Spleen (tissue), 11 donors: ENCODE measurements at regions not wholly inside any gene's neighbourhood (a gene's known extent, or its start where the extent isn't known, plus 50 kb on each side); places are given as distances from the start of the nearest gene placed in this dataset.

Experiments
- DNase-seq: peaks from one replicate; pipeline ENCODE4 v3.0.0-alpha.2; 2020
- H3K27ac ChIP-seq, 8 donors: fragments of 200-600 bp; sonication (generic) in 7 of 8; 1 replicate in 4 of 8; 2 replicates in 4 of 8; pipeline versions ENCODE4 v1.5.0 to v1.8.0; 2016 to 2021; ENCODE audit warnings: inconsistent platforms in 4 of 8, mild to moderate bottlenecking in 4 of 8, moderate library complexity in 1 of 8
- H3K27me3 ChIP-seq, 7 donors: fragments of 200-600 bp; sonication (generic) in 6 of 7; replicated peaks in 1 of 7; 1 replicate in 4 of 7; 2 replicates in 3 of 7; pipeline versions ENCODE4 v1.5.0 to v1.8.0; 2016 to 2021; ENCODE audit warnings: inconsistent platforms in 3 of 7, mild to moderate bottlenecking in 1 of 7
- H3K36me3 ChIP-seq, 6 donors: fragments of 200-600 bp; sonication (generic) in 5 of 6; 1 replicate in 4 of 6; 2 replicates in 2 of 6; pipeline versions ENCODE4 v1.5.0 to v1.8.0; 2016 to 2021; ENCODE audit warnings: inconsistent platforms in 2 of 6
- H3K4me1 ChIP-seq, 6 donors: fragments of 200-600 bp; sonication (generic) in 5 of 6; 1 replicate in 3 of 6; 2 replicates in 3 of 6; pipeline versions ENCODE4 v1.5.0 to v1.8.0; 2016 to 2021; ENCODE audit warnings: inconsistent platforms in 3 of 6
- H3K4me3 ChIP-seq, 8 donors: fragments of 200-600 bp; sonication (generic) in 7 of 8; 1 replicate in 4 of 8; 2 replicates in 4 of 8; pipeline versions ENCODE4 v1.5.0 to v1.8.0; 2016 to 2021; ENCODE audit warnings: inconsistent platforms in 4 of 8, mild to moderate bottlenecking in 4 of 8, moderate library complexity in 2 of 8
- H3K9me3 ChIP-seq, 8 donors: fragments of 200-600 bp; sonication (generic) in 7 of 8; 1 replicate in 4 of 8; 2 replicates in 4 of 8; pipeline versions ENCODE4 v1.5.0 to v1.8.0; 2016 to 2021; ENCODE audit warnings: inconsistent platforms in 4 of 8
- CTCF ChIP-seq, 11 experiments: fragments of 200-600 bp in 7 of 11; fragments of 450-650 bp in 4 of 11; sonication (generic) in 4 of 11; IDR thresholded peaks in 8 of 11; conservative IDR thresholded peaks in 3 of 11; 1 replicate in 7 of 11; 2 replicates in 4 of 11; pipeline versions ENCODE4 v1.4.0 to v1.8.0; 2016 to 2021; ENCODE audit warnings: antibody characterized with exemption in 11 of 11, inconsistent platforms in 4 of 11, mild to moderate bottlenecking in 1 of 11
- POLR2A ChIP-seq, 3 donors: fragments of 450-650 bp; IDR thresholded peaks; one replicate each; pipeline ENCODE4 v1.5.1; 2017; ENCODE audit warnings: antibody characterized with exemption in 3 of 3, mild to moderate bottlenecking in 1 of 3
- POLR2AphosphoS5 ChIP-seq, 3 donors: sonication (generic); formaldehyde crosslinking; IDR thresholded peaks; one replicate each; pipeline ENCODE4 v1.5.1; 2017; ENCODE audit warnings: antibody characterized with exemption in 3 of 3
- WGBS, 5 donors: extraction: QIAGEN DNeasy Blood & Tissue Kit in 3 of 5; methylation state at CpG; one replicate each; pipeline versions ENCODE4 v1.1.5 to v1.1.7; 2013 to 2018; 5-methylcytosine and 5-hydroxymethylcytosine counted together
- intact Hi-C: fragments of 100-400 bp; cut with DNase I; formaldehyde crosslinking; loops from one replicate; pipeline ENCODE4 v1.15.0; 2023; ENCODE audit warnings: low total_unique reads
- donor health status: healthy with polysubstance abuse.
- donor health status: DM: no; HTN: no; CAD: no; lungs with moderate emphysema.
- donor health status: DM: no; HTN: no; CAD: no.
- donor health status: Bipolar disorder and iron deficiency.
- donor health status: healthy.
- donor health status: DM: no; HTN: no; CAD: no.
- donor health status: DM: yes; HTN: yes; CAD: no.

GRCh38 chr3:139182598-139182997 is 137.9 kb upstream of the PRR23C start:
- TF ChIP-seq POLR2AphosphoS5 (IDR thresholded peaks at IDR 0.05) (no peak), CTCF (IDR thresholded peaks at IDR 0.05 in 8 of 11, conservative IDR thresholded peaks at IDR 0.05 in 3 of 11) (no peak), POLR2A (IDR thresholded peaks at IDR 0.05) (no peak)

GRCh38 chr3:139185527-139185926 is 140.8 kb upstream of the PRR23C start:
- Histone ChIP-seq H3K36me3 (no peaks in the 10 kb centered on the region), H3K4me1 (no peaks in the 10 kb centered on the region), H3K27ac (no peak overlapping the region), H3K9me3 (peaks cover 0 to 20% (median 12%) of the 10 kb centered on the region in 8 donors), H3K27me3 (peaks cover 0 to 3% (median 0%) of the 10 kb centered on the region in 7 donors), H3K4me3 (no peak overlapping the region)
- 83 to 92% (median 86%) methylated on average over 1 to 3 of the region's 3 CpGs for WGBS, 5 donors
- TF ChIP-seq POLR2AphosphoS5 (IDR thresholded peaks at IDR 0.05) (no peak), CTCF (IDR thresholded peaks at IDR 0.05 in 8 of 11, conservative IDR thresholded peaks at IDR 0.05 in 3 of 11) (no peak), POLR2A (IDR thresholded peaks at IDR 0.05) (no peak)
- no peak for DNase-seq
- intact Hi-C loops, result no loop called here

More at GRCh38 chr3:139182598-139182997, 137.9 kb upstream of the PRR23C start:
- H3K4me1 ChIP-seq, result no peaks in the 10 kb centered on the region
- no peak overlapping the region for H3K4me3 ChIP-seq
- H3K36me3 ChIP-seq, result no peaks in the 10 kb centered on the region
- peaks cover 0 to 31% (median 25%) of the 10 kb centered on the region in 8 donors for H3K9me3 ChIP-seq
- DNase-seq, result no peak
- 72 to 85% (median 75%) methylated on average over 2 of the region's 2 CpGs for WGBS, 5 donors
- H3K27me3 ChIP-seq, result peaks cover 0 to 3% (median 0%) of the 10 kb centered on the region in 7 donors
- H3K27ac ChIP-seq, result no peak overlapping the region
- intact Hi-C loops, result no loop called here

- Histone ChIP-seq H3K9me3 (peaks cover 0 to 4% (median 0%) of the 10 kb centered on the region in 8 donors), H3K27ac (no peak overlapping the region), H3K4me1 (no peaks in the 10 kb centered on the region), H3K36me3 (no peaks in the 10 kb centered on the region), H3K4me3 (no peak overlapping the region), H3K27me3 (peaks cover 0 to 3% (median 0%) of the 10 kb centered on the region in 7 donors)
- intact Hi-C loops, result no loop called here
- no peak for TF ChIP-seq POLR2A (IDR thresholded peaks at IDR 0.05)
- TF ChIP-seq POLR2AphosphoS5 (IDR thresholded peaks at IDR 0.05), result no peak
- TF ChIP-seq CTCF (IDR thresholded peaks at IDR 0.05 in 8 of 11, conservative IDR thresholded peaks at IDR 0.05 in 3 of 11), result no peak
- DNase-seq, result no peak
- 33 to 64% (median 61%) methylated on average over 1 of the region's 1 CpG for WGBS, 5 donors
Measured at GRCh38 chr3:139187154-139187553, 142.5 kb upstream of the PRR23C start.

GRCh38 chr3:139187648-139188047 is 143.0 kb upstream of the PRR23C start:
- H3K27me3 ChIP-seq, result peaks cover 0 to 3% (median 0%) of the 10 kb centered on the region in 7 donors
- H3K9me3 ChIP-seq, result peaks cover 0 to 1% (median 0%) of the 10 kb centered on the region in 8 donors
- intact Hi-C loops, result no loop called here
- no peaks in the 10 kb centered on the region for H3K4me1 ChIP-seq
- H3K27ac ChIP-seq, result no peak overlapping the region
- 84 to 96% (median 89%) methylated on average over 4 of the region's 4 CpGs for WGBS, 5 donors
- TF ChIP-seq CTCF (IDR thresholded peaks at IDR 0.05 in 8 of 11, conservative IDR thresholded peaks at IDR 0.05 in 3 of 11), result no peak
- TF ChIP-seq POLR2A (IDR thresholded peaks at IDR 0.05), result no peak
- H3K4me3 ChIP-seq, result no peak overlapping the region
- DNase-seq, result no peak
- no peaks in the 10 kb centered on the region for H3K36me3 ChIP-seq
